ENCODE measurements at regions not wholly inside any gene's neighbourhood (a gene's known extent, or its start where the extent isn't known, plus 50 kb on each side); places are given as distances from the start of the nearest gene placed in this dataset.

- TF ChIP-seq CTCF (conservative IDR thresholded peaks at IDR 0.05) = no peak
- H3K27ac ChIP-seq = no peak overlapping the region
Observed at GRCh38 chr4:108567831-108568230, 52.5 kb upstream of the RPL34 start.

GRCh38 chr4:108561116-108561515 lies 59.3 kb upstream of the RPL34 start:
- H3K27ac ChIP-seq = no peak overlapping the region
- TF ChIP-seq CTCF (conservative IDR thresholded peaks at IDR 0.05) = no peak

- H3K27ac ChIP-seq = no peak overlapping the region
- TF ChIP-seq CTCF (conservative IDR thresholded peaks at IDR 0.05) = no peak
Observed at GRCh38 chr4:108560616-108561015, 59.8 kb upstream of the RPL34 start.

- TF ChIP-seq CTCF (conservative IDR thresholded peaks at IDR 0.05) = no peak
- H3K27ac ChIP-seq = no peak overlapping the region
Observed at GRCh38 chr4:108559911-108560310, 60.5 kb upstream of the RPL34 start.

- no peak overlapping the region for H3K27ac ChIP-seq
- TF ChIP-seq CTCF (conservative IDR thresholded peaks at IDR 0.05) = no peak
Observed at GRCh38 chr4:108559068-108559793, 61.1 kb upstream of the RPL34 start.

GRCh38 chr4:108556588-108557200 lies 63.7 kb upstream of the RPL34 start:
- no peak for TF ChIP-seq CTCF (conservative IDR thresholded peaks at IDR 0.05)
- H3K27ac ChIP-seq = no peak overlapping the region

GRCh38 chr4:108556166-108556565 lies 64.2 kb upstream of the RPL34 start:
- H3K27ac ChIP-seq = no peak overlapping the region
- no peak for TF ChIP-seq CTCF (conservative IDR thresholded peaks at IDR 0.05)
